NCI-H1436 (cell line): ENCODE measurements at regions not wholly inside any gene's neighbourhood (a gene's known extent, or its start where the extent isn't known, plus 50 kb on each side); places are given as distances from the start of the nearest gene placed in this dataset.
"Not testable (repeated sequence)": the region's sequence is repeated elsewhere in the genome, so short reads cannot be mapped to it uniquely, and the experiment has no call there.

Experiments
- DNase-seq: peaks from one replicate; lab custom pipeline; 2025; lab: John Stamatoyannopoulos, UW

DNA sequence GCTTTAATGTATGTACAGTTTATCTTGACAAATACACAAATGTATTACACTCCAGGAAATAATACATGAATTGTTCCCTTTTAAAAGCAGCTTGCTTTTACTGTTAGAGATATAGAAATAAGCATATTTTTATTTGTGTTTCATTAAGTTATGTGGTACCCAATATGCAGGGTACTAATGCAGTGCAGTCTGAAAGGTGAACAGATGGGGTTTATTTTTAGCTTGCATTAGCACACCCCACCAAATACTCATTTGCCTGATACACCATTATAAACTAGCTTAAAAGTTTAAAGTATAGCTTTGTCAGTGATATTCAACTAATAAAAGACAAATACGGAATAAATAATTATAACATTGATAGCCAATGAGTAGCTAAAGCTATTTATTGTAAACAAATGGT, 394.7 kb upstream of the ZNF804A start:
- no peak for DNase-seq

DNA sequence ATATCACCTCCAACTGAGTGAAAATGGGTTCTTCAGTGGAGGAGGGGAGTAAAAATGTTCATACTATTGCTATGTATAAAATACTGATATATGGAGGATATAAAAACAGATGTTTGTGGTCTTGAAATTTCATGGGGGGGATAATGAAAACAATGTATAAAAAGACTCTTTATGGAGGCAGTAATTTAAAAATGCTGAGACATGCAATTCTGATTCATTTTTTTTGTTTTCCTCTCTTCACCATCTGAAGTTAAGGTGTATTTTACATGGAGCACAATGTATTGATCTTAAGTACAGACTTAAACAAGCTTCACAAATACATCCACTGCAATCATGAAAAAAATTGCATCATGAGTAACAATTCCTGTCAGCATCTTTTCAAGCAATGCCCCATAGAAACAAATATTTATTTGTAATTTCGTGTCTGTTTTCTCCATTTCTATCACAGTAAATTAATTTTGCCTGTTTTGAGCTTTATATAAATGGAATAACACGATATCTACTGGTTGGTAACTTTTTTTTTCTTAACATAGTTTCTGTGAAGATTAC, 393.2 kb upstream of the ZNF804A start:
- DNase-seq: no peak

DNA sequence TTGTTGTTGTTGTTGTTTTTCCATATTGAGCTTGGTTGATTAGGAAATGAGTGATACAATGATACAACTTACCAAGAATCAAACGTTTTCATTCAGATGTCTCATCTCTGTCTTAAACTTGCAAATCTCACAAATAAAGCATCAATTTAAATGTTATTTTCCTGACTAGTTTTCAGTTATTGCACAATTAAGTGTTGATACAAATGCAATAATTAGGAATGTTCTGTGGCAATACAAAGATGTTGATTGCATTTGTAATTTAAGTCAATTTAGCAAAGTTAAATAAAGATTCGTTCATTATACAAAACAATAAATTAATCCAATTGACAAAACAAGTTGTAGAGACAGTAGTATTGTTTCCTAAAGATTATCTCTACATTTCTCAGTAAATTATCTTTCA, 392.3 kb upstream of the ZNF804A start:
- no peak for DNase-seq

DNA sequence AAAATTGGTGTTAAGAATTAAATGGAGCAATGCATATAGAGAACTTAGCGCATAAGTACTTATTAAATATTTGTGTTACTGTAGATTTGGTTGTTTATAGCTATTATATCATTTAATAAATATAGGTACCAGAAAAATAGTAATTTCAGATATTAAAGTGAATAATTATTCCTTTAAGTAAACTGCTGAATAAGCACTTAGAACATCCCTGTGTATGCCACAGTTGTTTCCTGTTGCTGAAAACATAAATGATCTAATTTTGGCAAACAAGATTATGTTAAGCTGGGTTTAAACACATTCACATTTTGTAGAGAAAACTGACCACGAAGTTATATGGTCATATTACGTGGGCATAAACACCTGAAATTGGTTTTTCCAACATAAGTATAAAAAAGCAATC, 388.0 kb upstream of the ZNF804A start:
- no peak for DNase-seq

DNA sequence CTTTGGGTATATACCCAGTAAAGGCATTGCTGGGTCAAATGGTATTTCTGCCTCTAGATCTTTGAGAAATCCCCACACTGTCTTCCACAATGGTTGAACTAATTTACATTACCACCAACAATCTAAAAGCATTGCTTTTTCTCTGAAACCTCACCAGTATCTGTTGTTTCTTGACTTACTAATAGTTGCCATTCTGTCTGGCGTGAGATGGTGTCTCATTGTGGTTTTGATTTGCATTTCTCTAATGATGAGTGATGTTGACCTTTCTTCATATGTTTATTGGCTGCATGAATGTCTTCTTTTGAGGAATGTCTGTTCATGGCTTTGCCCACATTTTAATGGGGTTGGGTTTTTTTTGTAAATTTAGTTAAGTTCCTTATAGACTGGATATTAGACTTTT, 382.6 kb upstream of the ZNF804A start:
- DNase-seq: no peak

GRCh38 chr2:184256611-184257010, 341.7 kb upstream of the ZNF804A start:
- DNase-seq: no peak

DNA sequence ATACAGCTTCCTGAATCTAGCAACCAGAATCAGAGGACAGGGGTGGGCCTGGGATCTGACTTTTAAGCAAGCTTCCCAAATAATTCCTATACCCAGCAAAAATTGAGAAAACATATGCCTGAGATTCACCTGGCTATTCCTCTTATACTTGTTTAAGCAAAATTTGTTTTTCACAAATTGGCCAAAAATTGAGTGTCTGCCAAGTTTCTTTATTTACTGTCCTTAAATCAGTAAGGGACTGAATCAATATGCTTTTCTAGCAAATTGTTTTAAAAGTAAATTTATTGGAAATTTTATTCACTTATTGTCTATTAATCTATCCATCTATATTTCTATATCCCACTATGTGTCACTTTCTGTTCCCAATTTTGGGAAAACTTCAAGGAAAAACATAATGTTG, 337.0 kb upstream of the ZNF804A start:
- DNase-seq: no peak

DNA sequence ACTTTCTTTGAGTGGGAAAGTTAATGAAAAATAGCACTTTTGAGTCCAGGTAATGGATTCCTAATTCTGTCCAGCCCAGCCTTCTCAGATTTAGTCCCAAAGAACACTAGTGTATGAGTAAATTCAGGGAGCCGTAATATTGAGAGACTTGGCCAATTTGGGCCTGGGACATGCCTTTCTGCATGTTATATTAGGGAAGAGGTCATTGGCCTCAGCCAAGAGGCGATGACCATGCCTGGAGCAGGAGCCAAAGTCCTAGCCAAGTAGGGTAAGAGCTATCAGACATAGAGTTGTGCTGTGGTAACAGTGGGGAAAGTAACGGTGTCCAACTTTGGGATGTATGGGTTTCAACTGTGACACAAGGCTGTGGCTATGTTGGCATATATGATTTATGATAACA, 336.5 kb upstream of the ZNF804A start:
- no peak for DNase-seq

DNA sequence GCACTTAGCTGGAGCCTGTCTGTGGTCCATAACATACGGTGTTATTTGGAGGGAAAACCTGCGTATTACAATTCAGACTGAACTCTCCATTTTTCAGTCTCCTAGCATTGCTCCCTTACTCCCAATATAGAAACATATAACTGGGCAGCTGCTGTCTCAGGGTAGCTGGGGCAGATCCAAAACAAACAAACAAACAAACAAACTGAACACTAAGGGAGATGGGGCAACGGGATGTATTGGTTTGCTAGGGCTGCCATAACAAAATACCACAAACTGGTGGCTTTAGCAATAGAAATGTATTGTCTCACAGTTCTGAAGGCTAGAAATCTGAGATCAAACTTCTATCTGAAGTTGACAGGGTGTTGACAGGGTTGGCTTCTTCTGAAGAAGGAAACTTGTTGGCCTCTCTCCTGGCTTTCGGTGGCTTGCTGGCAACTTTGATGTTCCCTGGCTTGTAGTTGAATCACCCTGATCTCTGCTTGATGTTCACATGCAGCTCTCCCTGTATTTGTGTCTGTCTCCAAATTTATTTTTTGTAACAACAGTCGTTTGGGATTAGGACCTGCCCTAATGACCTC, 329.3 kb upstream of the ZNF804A start:
- DNase-seq: no peak

- no peak for DNase-seq
Observed at GRCh38 chr2:184270660-184271059, 327.7 kb upstream of the ZNF804A start.

- peak; percentile 3 for DNase-seq
Observed at GRCh38 chr2:184272056-184272455, 326.3 kb upstream of the ZNF804A start.

DNA sequence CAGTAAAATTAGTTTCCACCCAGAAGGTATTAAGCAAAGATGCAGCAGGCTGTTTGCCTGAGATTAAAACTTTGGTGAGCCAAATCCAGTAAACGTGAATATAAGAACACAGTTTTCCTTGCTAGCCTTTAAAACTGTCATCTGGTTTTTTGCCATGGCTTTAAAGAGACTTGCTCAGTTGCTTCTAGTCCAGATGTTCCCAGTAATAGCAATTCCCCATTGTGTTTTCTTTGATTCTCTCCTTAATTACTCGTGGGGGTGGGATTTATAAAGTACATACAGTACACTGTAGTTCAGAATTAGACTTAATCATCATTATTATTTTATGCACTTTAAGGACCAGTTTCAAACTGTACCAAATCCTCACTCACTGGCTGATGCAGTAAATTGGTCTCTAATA, 303.5 kb upstream of the ZNF804A start:
- DNase-seq: no peak

DNA sequence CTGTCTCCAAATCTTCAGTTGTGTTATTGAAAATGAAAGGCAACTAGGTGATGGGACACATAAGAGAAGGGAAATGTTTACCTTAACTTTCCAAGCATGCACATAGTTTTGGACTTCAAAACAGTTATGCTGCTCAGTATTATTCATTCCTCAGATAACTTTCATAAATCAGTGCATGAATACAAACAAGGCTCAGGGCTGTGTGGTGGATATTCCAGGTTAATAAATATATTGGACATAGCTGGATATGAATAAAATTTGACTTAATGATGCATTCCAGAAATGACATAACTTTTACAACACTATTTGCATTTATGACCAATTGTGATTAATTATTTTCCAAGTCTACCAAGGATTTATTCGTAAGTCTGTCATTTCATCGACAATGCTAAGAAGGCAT, 301.2 kb upstream of the ZNF804A start:
- no peak for DNase-seq

DNA sequence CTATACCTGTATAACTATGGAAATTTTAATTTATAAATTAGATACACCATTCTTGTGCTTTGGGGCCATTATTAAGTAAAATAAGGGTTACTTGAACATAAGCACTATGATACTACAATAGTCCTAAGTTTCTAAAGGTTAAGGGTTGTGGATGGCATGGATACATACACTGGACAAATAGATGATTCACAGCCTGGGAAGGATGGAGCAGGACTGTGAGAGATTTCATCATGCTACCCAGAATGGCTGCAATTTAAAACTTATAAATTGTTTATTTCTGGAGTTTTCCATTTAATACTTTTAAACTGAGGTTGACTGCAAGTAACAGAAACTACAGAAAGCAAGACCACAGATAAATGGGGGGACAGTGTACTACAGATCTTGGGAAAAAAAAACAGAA, 295.8 kb upstream of the ZNF804A start:
- no peak for DNase-seq

DNA sequence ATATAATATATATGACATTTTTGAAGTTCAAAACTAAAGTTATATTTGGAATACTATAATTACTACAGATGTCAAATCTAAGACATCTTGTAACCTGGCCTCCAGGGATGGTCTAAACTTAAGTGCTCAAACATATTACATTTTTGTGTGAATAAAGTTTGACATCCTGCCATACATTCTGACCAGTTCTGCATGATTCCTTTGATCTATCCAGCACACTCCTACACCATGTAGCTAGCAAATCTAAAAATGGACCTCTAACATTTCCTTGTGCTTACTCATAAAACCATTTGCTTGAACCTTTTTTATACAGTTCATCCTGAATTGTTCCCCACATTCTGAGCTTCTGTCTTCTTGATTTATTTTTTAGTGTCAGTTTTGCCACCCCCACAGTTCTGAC, 294.3 kb upstream of the ZNF804A start:
- no peak for DNase-seq

- no peak for DNase-seq
Observed at GRCh38 chr2:184305105-184305504, 293.2 kb upstream of the ZNF804A start.

GRCh38 chr2:184308706-184309105, 289.6 kb upstream of the ZNF804A start:
- DNase-seq: no peak

- no peak for DNase-seq
Observed at GRCh38 chr2:184312970-184313369, 285.4 kb upstream of the ZNF804A start.

GRCh38 chr2:184314829-184315228, 283.5 kb upstream of the ZNF804A start:
- DNase-seq: no peak

DNA sequence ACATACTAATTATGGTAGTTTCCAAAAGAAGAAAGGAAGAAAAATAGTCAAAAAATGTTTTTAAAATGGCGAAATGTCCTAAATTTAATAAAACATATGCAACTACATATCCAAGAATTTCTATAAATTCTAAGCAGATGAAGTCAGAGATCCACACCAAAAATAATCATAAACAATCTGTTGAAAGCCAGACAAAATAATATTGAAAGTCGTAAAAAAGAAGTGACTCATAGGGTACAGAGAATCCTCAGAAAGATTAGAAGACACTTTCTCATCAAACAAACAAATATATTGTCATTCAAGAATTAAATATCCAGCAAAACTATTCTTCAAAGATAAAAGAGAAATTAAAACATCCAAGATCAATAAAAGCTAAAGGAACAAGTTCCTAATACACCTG, 281.4 kb upstream of the ZNF804A start:
- no peak for DNase-seq

GRCh38 chr2:184322615-184323014, 275.7 kb upstream of the ZNF804A start:
- DNase-seq: no peak

GRCh38 chr2:184326066-184326465, 272.3 kb upstream of the ZNF804A start:
- DNase-seq: no peak

DNA sequence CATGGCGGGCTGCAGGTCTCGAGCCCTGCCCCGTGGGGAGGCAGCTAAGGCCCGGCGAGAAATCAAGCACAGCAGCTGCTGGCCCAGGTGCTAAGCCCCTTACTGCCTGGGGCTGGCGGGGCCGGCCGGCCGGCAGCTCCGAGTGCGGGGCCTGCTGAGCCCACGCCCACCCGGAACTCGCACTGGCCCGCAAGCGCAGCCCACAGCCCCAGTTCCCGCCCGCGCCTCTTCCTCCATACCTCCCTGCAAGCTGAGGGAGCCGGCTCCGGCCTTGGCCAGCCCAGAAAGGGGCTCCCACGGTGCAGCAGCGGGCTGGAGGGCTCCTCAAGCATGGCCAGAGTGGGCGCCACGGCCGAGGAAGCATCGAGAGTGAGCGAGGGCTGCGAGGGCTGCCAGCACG, 270.5 kb upstream of the ZNF804A start:
- not testable (repeated sequence) for DNase-seq

DNA sequence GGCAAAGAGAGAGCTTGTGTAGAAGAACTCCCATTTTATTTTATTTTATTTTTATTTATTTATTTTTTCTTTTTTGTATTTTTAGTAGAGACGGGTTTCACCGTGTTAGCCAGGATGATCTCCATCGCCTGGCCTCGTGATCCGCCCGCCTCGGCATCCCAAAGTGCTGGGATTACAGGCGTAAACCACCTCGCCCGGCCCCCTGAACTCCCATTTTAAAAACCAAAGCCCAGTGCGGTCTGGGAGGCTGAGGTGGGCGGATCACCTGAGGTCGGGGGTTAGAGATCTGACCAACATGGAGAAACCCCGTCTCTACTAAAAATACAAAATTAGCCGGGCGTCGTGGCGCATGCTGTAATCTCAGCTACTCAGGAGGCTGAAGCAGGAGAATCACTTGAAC, 267.8 kb upstream of the ZNF804A start:
- DNase-seq: not testable (repeated sequence)

GRCh38 chr2:184336688-184337087, 261.6 kb upstream of the ZNF804A start:
- DNase-seq: no peak
